ENCODE measurements at regions not wholly inside any gene's neighbourhood (a gene's known extent, or its start where the extent isn't known, plus 50 kb on each side); places are given as distances from the start of the nearest gene placed in this dataset.

GRCh38 chr11:15370495-15371147, 255.9 kb downstream of the INSC start:
- no peak for TF ChIP-seq POLR2A (IDR thresholded peaks at IDR 0.05)
- no peak for TF ChIP-seq CTCF (IDR thresholded peaks at IDR 0.05)

GRCh38 chr11:15371533-15371932, 256.8 kb downstream of the INSC start:
- intact Hi-C loops (cut with DNase I) = no loop called here
- Histone ChIP-seq H3K4me1 (no peaks in the 10 kb centered on the region), H3K27ac (no peak overlapping the region), H3K9me3 (no peaks in the 10 kb centered on the region), H3K4me3 (no peak overlapping the region), H3K27me3 (peaks cover 0 to 15% (median 0%) of the 10 kb centered on the region in 4 donors), H3K36me3 (no peaks in the 10 kb centered on the region)
- WGBS, 2 donors = 33 to 78% methylated on average over 1 of the region's 1 CpG
- no peak for DNase-seq
- TF ChIP-seq POLR2A (IDR thresholded peaks at IDR 0.05) (no peak), CTCF (IDR thresholded peaks at IDR 0.05) (no peak)

More at GRCh38 chr11:15370495-15371147, 255.9 kb downstream of the INSC start:
- Histone ChIP-seq H3K27ac (no peak overlapping the region), H3K4me1 (no peaks in the 10 kb centered on the region), H3K9me3 (no peaks in the 10 kb centered on the region), H3K36me3 (no peaks in the 10 kb centered on the region), H3K27me3 (peaks cover 0 to 15% (median 0%) of the 10 kb centered on the region in 4 donors), H3K4me3 (no peak overlapping the region)
- WGBS, 2 donors = 77 to 83% methylated on average over 5 of the region's 5 CpGs
- no peak for DNase-seq
- intact Hi-C loops (cut with DNase I) = no loop called here

GRCh38 chr11:15374418-15374817, 259.7 kb downstream of the INSC start:
- Histone ChIP-seq H3K27me3 (peaks cover 0 to 9% (median 0%) of the 10 kb centered on the region in 4 donors), H3K36me3 (no peaks in the 10 kb centered on the region), H3K27ac (no peak overlapping the region), H3K4me3 (no peak overlapping the region), H3K4me1 (no peaks in the 10 kb centered on the region), H3K9me3 (no peaks in the 10 kb centered on the region)
- intact Hi-C loops (cut with DNase I) = no loop called here
- DNase-seq = no peak
- TF ChIP-seq POLR2A (IDR thresholded peaks at IDR 0.05) (no peak), CTCF (IDR thresholded peaks at IDR 0.05) (no peak)
- 44 to 61% methylated on average over 2 of the region's 2 CpGs for WGBS, 2 donors

- no peak for DNase-seq
- Histone ChIP-seq H3K36me3 (no peaks in the 10 kb centered on the region), H3K4me1 (no peaks in the 10 kb centered on the region), H3K9me3 (no peaks in the 10 kb centered on the region), H3K27me3 (no peaks in the 10 kb centered on the region), H3K4me3 (no peak overlapping the region), H3K27ac (no peak overlapping the region)
- TF ChIP-seq CTCF (IDR thresholded peaks at IDR 0.05) (no peak), POLR2A (IDR thresholded peaks at IDR 0.05) (no peak)
- intact Hi-C loops (cut with DNase I) = no loop called here
- 64 to 91% methylated on average over 1 to 2 of the region's 2 CpGs for whole genome bisulfite sequencing, 2 donors
Observed at GRCh38 chr11:15378941-15379340, 264.2 kb downstream of the INSC start.

- Histone ChIP-seq H3K9me3 (no peaks in the 10 kb centered on the region), H3K4me3 (no peak overlapping the region), H3K27ac (no peak overlapping the region), H3K4me1 (no peaks in the 10 kb centered on the region), H3K27me3 (no peaks in the 10 kb centered on the region), H3K36me3 (no peaks in the 10 kb centered on the region)
- TF ChIP-seq POLR2A (IDR thresholded peaks at IDR 0.05) (no peak), CTCF (IDR thresholded peaks at IDR 0.05) (no peak)
- no peak for DNase-seq
- WGBS, 2 donors = 91 to 94% methylated on average over 4 of the region's 4 CpGs
- intact Hi-C loops (cut with DNase I) = no loop called here
Observed at GRCh38 chr11:15379483-15379882, 264.8 kb downstream of the INSC start.
